HCT116 (cell line): ENCODE measurements at regions not wholly inside any gene's neighbourhood (a gene's known extent, or its start where the extent isn't known, plus 50 kb on each side); places are given as distances from the start of the nearest gene placed in this dataset.

ENCODE experiments used
- CTCF ChIP-seq, 3 experiments: fragments of 200-600 bp in 1 of 3; sonication (generic) in 1 of 3; IDR thresholded peaks in 2 of 3; conservative IDR thresholded peaks in 1 of 3; 2 replicates each; pipeline ENCODE4 v1.5.1; 2012 to 2017; ENCODE audit warnings: low read depth in 2 of 3, low read length in 2 of 3, antibody characterized with exemption in 1 of 3, borderline replicate concordance in 1 of 3, control low read depth in 1 of 3, mild to moderate bottlenecking in 1 of 3, mixed read lengths in 1 of 3, mixed run types in 1 of 3, moderate library complexity in 1 of 3; ENCODE audit not compliant: insufficient read depth in 1 of 3
- EGR1 ChIP-seq: IDR thresholded peaks from 2 replicates; pipeline ENCODE4 v1.6.1; 2012; ENCODE audit warnings: low read depth
- EZH2 ChIP-seq: fragments of 200-600 bp; sonication (generic); IDR thresholded peaks from 2 replicates; pipeline ENCODE4 v1.6.1; 2017; ENCODE audit warnings: antibody characterized with exemption, mixed run types
- EZH2phosphoT487 ChIP-seq: fragments of 200-600 bp; IDR thresholded peaks from 2 replicates; pipeline ENCODE4 v1.6.1; 2018; ENCODE audit warnings: antibody characterized with exemption, borderline replicate concordance
- FOSL1 ChIP-seq: IDR thresholded peaks from 2 replicates; pipeline ENCODE4 v1.6.1; 2012; ENCODE audit warnings: low read depth
- MAX ChIP-seq: IDR thresholded peaks from 2 replicates; pipeline ENCODE4 v1.6.1; 2012
- POLR2A ChIP-seq: IDR thresholded peaks from 2 replicates; pipeline ENCODE4 v1.7.0; 2011; ENCODE audit warnings: borderline replicate concordance; ENCODE audit not compliant: insufficient read depth, insufficient read length; ENCODE audit errors: extremely low read depth
- POLR2AphosphoS5 ChIP-seq: IDR thresholded peaks from 2 replicates; pipeline ENCODE4 v1.6.1; 2011; ENCODE audit warnings: mild to moderate bottlenecking, low read depth, low read length, moderate library complexity
- REST ChIP-seq: IDR thresholded peaks from 2 replicates; pipeline ENCODE4 v1.6.1; 2012; ENCODE audit warnings: low read depth
- SIN3A ChIP-seq: IDR thresholded peaks from 2 replicates; pipeline ENCODE4 v1.6.1; 2012; ENCODE audit warnings: low read depth
- YY1 ChIP-seq: IDR thresholded peaks from 2 replicates; pipeline ENCODE4 v1.6.1; 2011; ENCODE audit warnings: low read length, low read depth, moderate library complexity, mild to moderate bottlenecking; ENCODE audit not compliant: insufficient replicate concordance; ENCODE audit errors: extremely low read depth
- ZFX ChIP-seq: fragments of 450-650 bp; IDR thresholded peaks from 2 replicates; pipeline ENCODE4 v1.6.1; 2017
- ZNF274 ChIP-seq: fragments of 200-500 bp; sonication (Bioruptor generic); IDR thresholded peaks from 2 replicates; pipeline ENCODE4 v1.6.1; 2014; ENCODE audit warnings: mild to moderate bottlenecking, low read depth, low read length, inconsistent platforms

- TF ChIP-seq REST (no peak), YY1 (no peak), CTCF (IDR thresholded peaks at IDR 0.05 in 2 of 3, conservative IDR thresholded peaks at IDR 0.05 in 1 of 3; ENCODE audit: borderline replicate concordance in 1 of 3, insufficient read depth in 1 of 3, low read depth in 2 of 3, low read length in 2 of 3) (no peak), FOSL1 (no peak), ZNF274 (no peak), SIN3A (no peak), EZH2phosphoT487 (no peak), POLR2AphosphoS5 (no peak), POLR2A (no peak), EZH2 (no peak), ZFX (no peak), EGR1 (no peak), MAX (no peak)
Observed at GRCh38 chr3:33936921-33937525, 138.6 kb downstream of the PDCD6IP start.
